ENCODE measurements at regions not wholly inside any gene's neighbourhood (a gene's known extent, or its start where the extent isn't known, plus 50 kb on each side); places are given as distances from the start of the nearest gene placed in this dataset.

GRCh38 chr15:36185845-36186244 lies 393.6 kb upstream of the CDIN1 start:
- TF ChIP-seq SIN3A (IDR thresholded peaks at IDR 0.05; ENCODE audit: borderline replicate concordance, insufficient read depth, low read length): no peak
- no peak for TF ChIP-seq POLR2AphosphoS5 (IDR thresholded peaks at IDR 0.05; ENCODE audit: low read depth, low read length)
- no peak for TF ChIP-seq TAF1 (IDR thresholded peaks at IDR 0.05; ENCODE audit: borderline replicate concordance, insufficient read depth, low read length)
- TF ChIP-seq FOXP2 (optimal IDR thresholded peaks at IDR 0.05; ENCODE audit: borderline replicate concordance, extremely low read depth, extremely low read length, insufficient read depth): no peak
- no peak for TF ChIP-seq REST (IDR thresholded peaks at IDR 0.05; ENCODE audit: insufficient read depth in 1 of 2, low read depth in 2 of 2, low read length in 2 of 2)

DNA sequence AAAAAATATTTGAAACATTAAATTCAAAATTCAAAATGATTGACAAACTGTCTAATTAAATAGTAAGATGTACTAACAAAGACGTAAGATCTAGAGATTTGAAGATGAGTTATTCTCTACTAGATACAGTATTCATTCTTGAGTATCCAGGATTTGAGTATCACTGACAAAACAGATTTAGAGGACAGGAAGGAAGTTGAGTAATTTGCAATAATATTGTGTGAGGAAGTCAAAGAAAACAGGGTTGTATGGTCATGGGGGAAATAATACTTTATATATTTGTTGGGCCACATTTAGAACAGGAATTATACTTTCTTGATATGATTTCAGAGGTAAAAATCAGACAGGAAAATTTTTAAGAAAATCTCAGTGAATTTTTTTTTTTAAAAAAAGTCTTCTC lies 393.1 kb upstream of the CDIN1 start:
- TF ChIP-seq REST (IDR thresholded peaks at IDR 0.05; ENCODE audit: insufficient read depth in 1 of 2, low read depth in 2 of 2, low read length in 2 of 2) (no peak), FOXP2 (optimal IDR thresholded peaks at IDR 0.05; ENCODE audit: borderline replicate concordance, extremely low read depth, extremely low read length, insufficient read depth) (no peak), TAF1 (IDR thresholded peaks at IDR 0.05; ENCODE audit: borderline replicate concordance, insufficient read depth, low read length) (no peak), POLR2AphosphoS5 (IDR thresholded peaks at IDR 0.05; ENCODE audit: low read depth, low read length) (no peak), SIN3A (IDR thresholded peaks at IDR 0.05; ENCODE audit: borderline replicate concordance, insufficient read depth, low read length) (no peak)

GRCh38 chr15:36191459-36191858 lies 388.0 kb upstream of the CDIN1 start:
- TF ChIP-seq FOXP2 (optimal IDR thresholded peaks at IDR 0.05; ENCODE audit: borderline replicate concordance, extremely low read depth, extremely low read length, insufficient read depth) (no peak), TAF1 (IDR thresholded peaks at IDR 0.05; ENCODE audit: borderline replicate concordance, insufficient read depth, low read length) (no peak), REST (IDR thresholded peaks at IDR 0.05; ENCODE audit: insufficient read depth in 1 of 2, low read depth in 2 of 2, low read length in 2 of 2) (no peak), SIN3A (IDR thresholded peaks at IDR 0.05; ENCODE audit: borderline replicate concordance, insufficient read depth, low read length) (no peak), POLR2AphosphoS5 (IDR thresholded peaks at IDR 0.05; ENCODE audit: low read depth, low read length) (no peak)

DNA sequence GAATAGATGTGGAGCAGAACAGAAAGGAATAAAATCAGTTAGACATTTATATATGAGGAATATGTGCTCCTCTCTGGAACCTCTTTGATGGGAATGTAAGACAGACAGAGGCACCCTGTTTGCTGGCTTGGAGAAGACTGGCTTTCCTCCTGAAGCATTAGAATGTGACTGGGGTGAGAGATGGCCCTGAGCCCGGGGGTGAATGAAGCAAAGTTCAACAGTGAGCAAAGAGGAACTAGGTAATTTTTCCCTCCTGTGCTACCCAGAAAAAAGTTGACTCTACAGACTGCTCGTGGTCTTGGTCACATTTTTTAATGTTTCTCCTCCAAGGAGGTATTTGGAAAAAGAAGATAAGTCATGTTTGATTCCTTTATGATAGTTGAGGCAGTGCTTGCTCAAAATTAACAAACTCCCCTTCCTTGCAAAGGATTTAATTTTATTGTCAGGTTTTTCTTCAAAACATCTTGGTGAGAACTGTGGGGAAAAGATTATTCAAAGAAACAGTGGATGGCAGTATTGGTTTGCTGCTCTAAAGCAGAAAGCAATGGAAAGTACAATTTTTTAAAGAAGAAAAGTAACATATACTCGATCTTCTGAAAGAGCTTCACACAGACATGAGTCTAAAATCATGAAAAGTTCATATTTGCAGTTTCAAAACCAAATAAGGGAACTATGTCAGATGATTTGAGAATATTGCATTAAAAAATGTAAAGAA lies 370.4 kb upstream of the CDIN1 start:
- TF ChIP-seq SIN3A (IDR thresholded peaks at IDR 0.05; ENCODE audit: borderline replicate concordance, insufficient read depth, low read length): no peak
- no peak for TF ChIP-seq FOXP2 (optimal IDR thresholded peaks at IDR 0.05; ENCODE audit: borderline replicate concordance, extremely low read depth, extremely low read length, insufficient read depth)
- TF ChIP-seq POLR2AphosphoS5 (IDR thresholded peaks at IDR 0.05; ENCODE audit: low read depth, low read length): no peak
- no peak for TF ChIP-seq TAF1 (IDR thresholded peaks at IDR 0.05; ENCODE audit: borderline replicate concordance, insufficient read depth, low read length)
- TF ChIP-seq REST (IDR thresholded peaks at IDR 0.05; ENCODE audit: insufficient read depth in 1 of 2, low read depth in 2 of 2, low read length in 2 of 2): no peak
